OCI-LY1 (cell line): ENCODE measurements at regions not wholly inside any gene's neighbourhood (a gene's known extent, or its start where the extent isn't known, plus 50 kb on each side); places are given as distances from the start of the nearest gene placed in this dataset.

Source experiments
- CTCF ChIP-seq: fragments of 200-600 bp; sonication (generic), shearing (Covaris generic); IDR thresholded peaks from 2 replicates; pipeline ENCODE4 v1.5.1; 2017; ENCODE audit warnings: mild to moderate bottlenecking, antibody characterized with exemption, low read length, moderate library complexity, mixed read lengths
- EZH2 ChIP-seq: fragments of 200-600 bp; sonication (generic), shearing (Covaris generic); IDR thresholded peaks from 2 replicates; pipeline ENCODE4 v1.8.0; 2017; ENCODE audit warnings: borderline replicate concordance, mixed run types, mild to moderate bottlenecking, antibody characterized with exemption, low read length, moderate library complexity, mixed read lengths

GRCh38 chr18:42527766-42528165 is 572.7 kb downstream of the PIK3C3 start:
- no peak for TF ChIP-seq CTCF
- TF ChIP-seq EZH2, result no peak
